Spinal cord (tissue), 9 donors: ENCODE measurements at regions not wholly inside any gene's neighbourhood (a gene's known extent, or its start where the extent isn't known, plus 50 kb on each side); places are given as distances from the start of the nearest gene placed in this dataset.

Experiments used
- DNase-seq, 6 donors: peaks; one replicate each; pipeline versions ENCODE4 v3.0.0 to v3.0.0-alpha.2; 2013 to 2015; ENCODE audit warnings: low spot score in 6 of 6, low read depth in 4 of 6
- H3K27ac ChIP-seq: one replicate; pipeline ENCODE4 v1.5.1; 2013; ENCODE audit warnings: low read depth, low read length, control low read depth
- H3K27me3 ChIP-seq: one replicate; pipeline ENCODE4 v1.6.1; 2013; ENCODE audit warnings: low read length; ENCODE audit not compliant: control insufficient read depth, insufficient read depth
- H3K36me3 ChIP-seq: one replicate; pipeline ENCODE4 v1.6.1; 2013; ENCODE audit warnings: low read length; ENCODE audit not compliant: control insufficient read depth, insufficient read depth
- H3K4me1 ChIP-seq: one replicate; pipeline ENCODE4 v1.6.1; 2013; ENCODE audit warnings: low read length; ENCODE audit not compliant: control insufficient read depth, insufficient read depth
- H3K4me3 ChIP-seq: one replicate; pipeline ENCODE4 v1.5.1; 2013; ENCODE audit warnings: low read depth, low read length, control low read depth
- H3K9me3 ChIP-seq: one replicate; pipeline ENCODE4 v1.6.1; 2013; ENCODE audit warnings: low read length; ENCODE audit not compliant: control insufficient read depth, insufficient read depth
- WGBS: methylation state at CpG from one replicate; pipeline ENCODE4 v1.1.5; 2013; ENCODE audit warnings: missing lambda C conversion rate; ENCODE audit not compliant: insufficient coverage; 5-methylcytosine and 5-hydroxymethylcytosine counted together
- donor health status: healthy.

DNA sequence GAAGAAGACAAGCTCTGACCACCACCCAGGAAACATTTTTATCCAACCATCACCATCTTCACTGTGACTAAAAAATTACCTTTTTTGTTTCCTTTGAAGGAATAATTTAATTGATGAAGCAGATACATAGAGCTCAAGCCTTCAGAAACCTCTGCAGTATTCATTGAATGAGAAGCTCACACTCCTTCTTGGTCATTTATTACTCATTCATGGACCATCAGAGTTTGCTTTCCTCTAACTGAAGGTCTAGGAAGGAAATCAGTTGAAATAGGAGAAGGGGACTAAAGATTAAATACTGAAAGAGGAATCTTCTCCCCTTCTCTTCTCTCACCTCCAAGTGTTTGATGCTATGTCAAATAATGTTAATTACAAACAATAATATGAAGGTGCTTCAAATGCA lies 290.6 kb upstream of the KLF3 start:
- DNase-seq = no peak
- no peak overlapping the region for H3K27ac ChIP-seq

GRCh38 chr4:38377195-38377594 lies 286.8 kb upstream of the KLF3 start:
- Histone ChIP-seq H3K4me3 (no peak overlapping the region), H3K27me3 (no peaks in the 10 kb centered on the region), H3K27ac (no peak overlapping the region), H3K9me3 (no peaks in the 10 kb centered on the region), H3K36me3 (no peaks in the 10 kb centered on the region), H3K4me1 (no peaks in the 10 kb centered on the region)
- no peak for DNase-seq
- 80% methylated on average over 1 of the region's 1 CpG for WGBS

More for the DNA sequence above, 290.6 kb upstream of the KLF3 start:
- Histone ChIP-seq H3K4me1 (no peaks in the 10 kb centered on the region), H3K36me3 (no peaks in the 10 kb centered on the region), H3K4me3 (no peak overlapping the region), H3K9me3 (no peaks in the 10 kb centered on the region), H3K27me3 (no peaks in the 10 kb centered on the region)

- Histone ChIP-seq H3K9me3 (no peaks in the 10 kb centered on the region), H3K27me3 (no peaks in the 10 kb centered on the region), H3K27ac (no peak overlapping the region), H3K4me3 (no peak overlapping the region), H3K36me3 (no peaks in the 10 kb centered on the region), H3K4me1 (no peaks in the 10 kb centered on the region)
- no CpG with 5 or more reads among the region's 3 CpGs for WGBS
- DNase-seq = no peak
Observed at GRCh38 chr4:38378478-38378877, 285.5 kb upstream of the KLF3 start.

- H3K4me3 ChIP-seq = no peak overlapping the region
- WGBS = 67% methylated on average over 2 of the region's 6 CpGs
- no peaks in the 10 kb centered on the region for H3K27me3 ChIP-seq
- H3K36me3 ChIP-seq = no peaks in the 10 kb centered on the region
- H3K27ac ChIP-seq = no peak overlapping the region
- peak in 1 of 6 donors; percentile 28 for DNase-seq
- H3K9me3 ChIP-seq = no peaks in the 10 kb centered on the region
- H3K4me1 ChIP-seq = no peaks in the 10 kb centered on the region
Observed at GRCh38 chr4:38381788-38382187, 282.2 kb upstream of the KLF3 start.

- no peaks in the 10 kb centered on the region for H3K4me1 ChIP-seq
- no peaks in the 10 kb centered on the region for H3K9me3 ChIP-seq
- peak in 1 of 6 donors; percentile 74 for DNase-seq
- no peaks in the 10 kb centered on the region for H3K27me3 ChIP-seq
- WGBS = 44% methylated on average over 3 of the region's 7 CpGs
- no peaks in the 10 kb centered on the region for H3K36me3 ChIP-seq
- H3K4me3 ChIP-seq = no peak overlapping the region
- H3K27ac ChIP-seq = no peak overlapping the region
Observed at GRCh38 chr4:38382520-38382919, 281.5 kb upstream of the KLF3 start.

DNA sequence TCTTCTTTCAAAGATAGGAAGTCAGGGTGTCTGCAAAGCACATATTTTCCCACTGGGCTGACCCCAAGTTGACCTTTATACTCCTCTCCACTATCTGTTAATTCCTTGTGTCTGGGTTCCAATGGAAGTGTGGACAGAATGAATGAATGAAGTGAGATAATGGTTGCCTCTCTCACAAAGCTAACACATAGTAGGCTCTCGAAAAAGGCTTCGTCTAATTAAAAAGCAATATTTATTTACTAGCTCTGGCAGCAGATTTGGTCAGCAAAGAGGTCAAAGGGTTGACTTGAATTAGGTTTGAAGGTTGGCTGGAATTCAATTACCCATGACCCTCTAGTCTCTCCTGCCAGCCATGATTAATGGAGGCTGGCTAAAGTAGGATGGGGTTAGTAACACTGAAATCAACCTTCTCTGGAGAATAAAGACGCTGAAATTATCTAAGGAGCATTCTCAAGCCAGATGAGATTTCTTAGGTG lies 280.3 kb upstream of the KLF3 start:
- Histone ChIP-seq H3K36me3 (no peaks in the 10 kb centered on the region), H3K27me3 (no peaks in the 10 kb centered on the region), H3K4me3 (no peak overlapping the region), H3K4me1 (no peaks in the 10 kb centered on the region), H3K27ac (no peak overlapping the region), H3K9me3 (no peaks in the 10 kb centered on the region)
- WGBS = 67% methylated on average over 1 of the region's 3 CpGs
- DNase-seq = no peak

GRCh38 chr4:38385093-38386004 lies 278.6 kb upstream of the KLF3 start:
- Histone ChIP-seq H3K27me3 (no peaks in the 10 kb centered on the region), H3K4me1 (no peaks in the 10 kb centered on the region), H3K4me3 (no peak overlapping the region), H3K27ac (no peak overlapping the region), H3K36me3 (no peaks in the 10 kb centered on the region), H3K9me3 (no peaks in the 10 kb centered on the region)
- DNase-seq = no peak
- WGBS = 71% methylated on average over 1 of the region's 6 CpGs

GRCh38 chr4:38386005-38386551 lies 277.9 kb upstream of the KLF3 start:
- no peaks in the 10 kb centered on the region for H3K9me3 ChIP-seq
- no peak overlapping the region for H3K27ac ChIP-seq
- H3K4me3 ChIP-seq = no peak overlapping the region
- no peaks in the 10 kb centered on the region for H3K36me3 ChIP-seq
- WGBS = 82% methylated on average over 2 of the region's 2 CpGs
- H3K4me1 ChIP-seq = no peaks in the 10 kb centered on the region
- DNase-seq = no peak
- H3K27me3 ChIP-seq = no peaks in the 10 kb centered on the region

- no peak for DNase-seq
- H3K4me1 ChIP-seq = no peaks in the 10 kb centered on the region
- no peaks in the 10 kb centered on the region for H3K9me3 ChIP-seq
- H3K4me3 ChIP-seq = no peak overlapping the region
- H3K36me3 ChIP-seq = no peaks in the 10 kb centered on the region
- H3K27me3 ChIP-seq = no peaks in the 10 kb centered on the region
- 50% methylated on average over 1 of the region's 2 CpGs for WGBS
- H3K27ac ChIP-seq = no peak overlapping the region
Observed at GRCh38 chr4:38386654-38387188, 277.3 kb upstream of the KLF3 start.

- no CpG with 5 or more reads among the region's 1 CpG for WGBS
- DNase-seq = peak in 1 of 6 donors; percentile 61
- H3K4me1 ChIP-seq = no peaks in the 10 kb centered on the region
- peaks cover 2% of the 10 kb centered on the region for H3K9me3 ChIP-seq
- no peaks in the 10 kb centered on the region for H3K27me3 ChIP-seq
- no peak overlapping the region for H3K4me3 ChIP-seq
- H3K36me3 ChIP-seq = no peaks in the 10 kb centered on the region
- H3K27ac ChIP-seq = no peak overlapping the region
Observed at GRCh38 chr4:38387348-38387747, 276.7 kb upstream of the KLF3 start.
